Left lung (tissue), 4 donors: ENCODE measurements at regions not wholly inside any gene's neighbourhood (a gene's known extent, or its start where the extent isn't known, plus 50 kb on each side); places are given as distances from the start of the nearest gene placed in this dataset.

Source experiments
- ATAC-seq: fragments of 200-7000 bp; cut with Tn5 transposase; one replicate; pipeline ENCODE4 v1.9.1; 2020; ENCODE audit warnings: moderate library complexity
- DNase-seq, 4 donors: peaks; one replicate each; pipeline ENCODE4 v3.0.0-alpha.2; 2013 to 2020
- H3K27ac ChIP-seq, 2 donors: fragments of 200-600 bp; sonication (generic) in 1 of 2; one replicate each; pipeline versions ENCODE4 v1.5.0 to v1.8.0; 2020 to 2021
- H3K27me3 ChIP-seq, 2 donors: fragments of 200-600 bp; sonication (generic) in 1 of 2; one replicate each; pipeline versions ENCODE4 v1.5.0 to v1.8.0; 2020 to 2021
- H3K36me3 ChIP-seq, 2 donors: fragments of 200-600 bp; sonication (generic) in 1 of 2; one replicate each; pipeline versions ENCODE4 v1.5.0 to v1.8.0; 2020 to 2021
- H3K4me1 ChIP-seq, 2 donors: fragments of 200-600 bp; one replicate each; pipeline ENCODE4 v1.8.0; 2021
- H3K4me3 ChIP-seq, 2 donors: fragments of 200-600 bp; sonication (generic) in 1 of 2; one replicate each; pipeline versions ENCODE4 v1.5.0 to v1.8.0; 2020 to 2021; ENCODE audit warnings: mild to moderate bottlenecking in 1 of 2
- H3K9me3 ChIP-seq, 2 donors: fragments of 200-600 bp; sonication (generic) in 1 of 2; one replicate each; pipeline versions ENCODE4 v1.5.0 to v1.8.0; 2020 to 2021
- CTCF ChIP-seq, 2 donors: fragments of 200-600 bp; sonication (generic) in 1 of 2; IDR thresholded peaks; one replicate each; pipeline versions ENCODE4 v1.5.0 to v1.8.0; 2021; ENCODE audit warnings: antibody characterized with exemption in 2 of 2
- intact Hi-C, 2 donors: fragments of 100-400 bp; cut with DNase I; formaldehyde crosslinking; loops; one replicate each; pipeline versions ENCODE4 v1.11.2 to v1.14.2; 2022
- donor health status: DM: no; HTN: yes; CAD: no.
- donor health status: DM: no; HTN: no; CAD: no.

GRCh38 chr6:113598786-113599185 is 258.4 kb upstream of the MARCKS start:
- DNase-seq (no peak), ATAC-seq (no peak)
- no peak for TF ChIP-seq CTCF (IDR thresholded peaks at IDR 0.05)
- intact Hi-C loops, result no loop called here
- Histone ChIP-seq H3K36me3 (no peaks in the 10 kb centered on the region), H3K4me1 (peaks cover 0 to 6% of the 10 kb centered on the region in 2 donors), H3K27me3 (no peaks in the 10 kb centered on the region), H3K9me3 (no peaks in the 10 kb centered on the region), H3K4me3 (no peak overlapping the region), H3K27ac (no peak overlapping the region)

- TF ChIP-seq CTCF (IDR thresholded peaks at IDR 0.05), result no peak
- intact Hi-C loops, result no loop called here
- Histone ChIP-seq H3K27me3 (no peaks in the 10 kb centered on the region), H3K9me3 (no peaks in the 10 kb centered on the region), H3K36me3 (no peaks in the 10 kb centered on the region), H3K4me3 (no peak overlapping the region), H3K27ac (no peak overlapping the region), H3K4me1 (peaks cover 0 to 6% of the 10 kb centered on the region in 2 donors)
- no peak for ATAC-seq
- no peak for DNase-seq
These were observed 257.7 kb upstream of the MARCKS start for GRCh38 chr6:113599444-113599843.

- no peak for TF ChIP-seq CTCF (IDR thresholded peaks at IDR 0.05)
- Histone ChIP-seq H3K9me3 (no peaks in the 10 kb centered on the region), H3K4me3 (no peak overlapping the region), H3K27me3 (no peaks in the 10 kb centered on the region), H3K36me3 (no peaks in the 10 kb centered on the region), H3K4me1 (peaks cover 0 to 6% of the 10 kb centered on the region in 2 donors), H3K27ac (no peak overlapping the region)
- ATAC-seq (no peak), DNase-seq (no peak)
- intact Hi-C loops, result no loop called here
These were observed 256.4 kb upstream of the MARCKS start for GRCh38 chr6:113600551-113601339.

- Histone ChIP-seq H3K4me1 (no peaks in the 10 kb centered on the region), H3K36me3 (no peaks in the 10 kb centered on the region), H3K27ac (no peak overlapping the region), H3K4me3 (no peak overlapping the region), H3K27me3 (no peaks in the 10 kb centered on the region), H3K9me3 (no peaks in the 10 kb centered on the region)
- ATAC-seq (no peak), DNase-seq (no peak)
- TF ChIP-seq CTCF (IDR thresholded peaks at IDR 0.05), result no peak
- intact Hi-C loops, result no loop called here
These were observed 249.2 kb upstream of the MARCKS start for GRCh38 chr6:113607821-113608545.

- Histone ChIP-seq H3K27me3 (no peaks in the 10 kb centered on the region), H3K27ac (no peak overlapping the region), H3K36me3 (no peaks in the 10 kb centered on the region), H3K4me1 (no peaks in the 10 kb centered on the region), H3K4me3 (no peak overlapping the region), H3K9me3 (no peaks in the 10 kb centered on the region)
- TF ChIP-seq CTCF (IDR thresholded peaks at IDR 0.05), result no peak
- no peak for DNase-seq
- intact Hi-C loops, result no loop called here
- no peak for ATAC-seq
These were observed 246.7 kb upstream of the MARCKS start for GRCh38 chr6:113610377-113610988.
